ENCODE measurements at regions not wholly inside any gene's neighbourhood (a gene's known extent, or its start where the extent isn't known, plus 50 kb on each side); places are given as distances from the start of the nearest gene placed in this dataset.
"Not testable (repeated sequence)": the region's sequence is repeated elsewhere in the genome, so short reads cannot be mapped to it uniquely, and the experiment has no call there.

DNA sequence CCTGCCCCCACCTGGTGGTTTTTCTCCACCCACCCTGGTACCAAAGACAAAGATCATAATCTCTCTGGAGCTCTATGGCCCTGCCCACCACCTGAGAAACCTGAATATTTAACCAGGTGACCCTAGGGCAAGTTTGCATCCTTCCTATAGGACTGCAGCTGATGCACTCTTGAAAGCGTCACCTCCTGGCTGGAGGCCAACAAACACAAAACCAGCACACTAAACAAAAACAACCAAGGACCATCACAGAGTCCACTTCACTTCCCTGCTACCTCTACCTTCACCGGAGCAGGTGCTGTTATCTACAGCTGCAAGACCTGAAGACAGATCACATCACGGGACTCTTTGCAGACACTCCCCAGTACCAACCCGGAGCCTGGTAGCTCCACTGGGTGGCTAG is 296.7 kb upstream of the FGF13 start:
- no peak overlapping the region for H3K4me3 ChIP-seq
- H3K36me3 ChIP-seq: no peaks in the 10 kb centered on the region
- WGBS, 2 donors (ENCODE audit: low coverage in 1 of 2): 82% methylated on average over 4 of the region's 4 CpGs; no CpG with 5 or more reads in 1 of the 2 donors
- no peak for DNase-seq
- no peaks in the 10 kb centered on the region for H3K27me3 ChIP-seq
- H3K9me3 ChIP-seq: no peaks in the 10 kb centered on the region
- TF ChIP-seq POLR2AphosphoS5 (IDR thresholded peaks at IDR 0.05): no peak
- TF ChIP-seq POLR2A (IDR thresholded peaks at IDR 0.05): no peak
- TF ChIP-seq, protein P1, sequence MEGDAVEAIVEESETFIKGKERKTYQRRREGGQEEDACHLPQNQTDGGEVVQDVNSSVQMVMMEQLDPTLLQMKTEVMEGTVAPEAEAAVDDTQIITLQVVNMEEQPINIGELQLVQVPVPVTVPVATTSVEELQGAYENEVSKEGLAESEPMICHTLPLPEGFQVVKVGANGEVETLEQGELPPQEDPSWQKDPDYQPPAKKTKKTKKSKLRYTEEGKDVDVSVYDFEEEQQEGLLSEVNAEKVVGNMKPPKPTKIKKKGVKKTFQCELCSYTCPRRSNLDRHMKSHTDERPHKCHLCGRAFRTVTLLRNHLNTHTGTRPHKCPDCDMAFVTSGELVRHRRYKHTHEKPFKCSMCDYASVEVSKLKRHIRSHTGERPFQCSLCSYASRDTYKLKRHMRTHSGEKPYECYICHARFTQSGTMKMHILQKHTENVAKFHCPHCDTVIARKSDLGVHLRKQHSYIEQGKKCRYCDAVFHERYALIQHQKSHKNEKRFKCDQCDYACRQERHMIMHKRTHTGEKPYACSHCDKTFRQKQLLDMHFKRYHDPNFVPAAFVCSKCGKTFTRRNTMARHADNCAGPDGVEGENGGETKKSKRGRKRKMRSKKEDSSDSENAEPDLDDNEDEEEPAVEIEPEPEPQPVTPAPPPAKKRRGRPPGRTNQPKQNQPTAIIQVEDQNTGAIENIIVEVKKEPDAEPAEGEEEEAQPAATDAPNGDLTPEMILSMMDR (IDR thresholded peaks at IDR 0.05): no peak
- TF ChIP-seq EP300 (IDR thresholded peaks at IDR 0.05; ENCODE audit: low read depth): no peak
- H3K27ac ChIP-seq: no peak overlapping the region
- in situ Hi-C loops (cut with MboI; ENCODE audit: low pct_ligation_motif_present in 1 of 4, low pct_unique_long_range_greater_than_20kb in 1 of 4, low sequenced_read_pairs in 3 of 4) (no loop called here), intact Hi-C loops (cut with DNase I; ENCODE audit: low total_unique reads) (no loop called here)
- no peaks in the 10 kb centered on the region for H3K4me1 ChIP-seq

DNA sequence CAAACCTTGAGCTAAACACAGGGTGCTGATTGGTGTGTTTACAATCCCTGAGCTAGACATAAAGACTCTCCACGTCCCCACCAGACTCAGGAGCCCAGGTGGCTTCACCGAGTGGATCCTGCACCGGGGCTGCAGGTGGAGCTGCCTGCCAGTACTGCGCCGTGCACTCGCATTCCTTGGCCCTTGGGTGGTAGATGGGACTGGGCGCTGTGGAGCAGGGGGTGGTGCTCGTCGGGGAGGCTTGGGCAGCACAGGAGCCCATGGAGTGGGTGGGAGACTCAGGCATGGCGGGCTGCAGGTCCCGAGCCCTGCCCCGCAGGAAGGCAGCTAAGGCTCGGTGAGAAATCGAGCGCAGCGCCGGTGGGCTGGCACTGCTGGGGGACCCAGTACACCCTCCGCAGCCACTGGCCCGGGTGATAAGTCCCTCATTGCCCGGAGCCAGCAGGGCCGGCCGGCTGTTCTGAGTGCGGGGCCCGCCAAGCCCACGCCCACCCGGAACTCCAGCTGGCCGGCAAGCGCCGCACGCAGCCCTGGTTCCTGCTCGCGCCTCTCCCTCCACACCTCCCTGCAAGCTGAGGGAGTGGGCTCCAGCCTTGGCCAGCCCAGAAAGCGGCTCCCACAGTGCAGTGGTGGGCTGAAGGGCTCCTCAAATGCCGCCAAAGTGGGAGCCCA is 292.5 kb upstream of the FGF13 start:
- H3K36me3 ChIP-seq; DNase-seq; H3K27ac ChIP-seq; H3K4me3 ChIP-seq; H3K27me3 ChIP-seq; H3K9me3 ChIP-seq; H3K4me1 ChIP-seq; in situ Hi-C loops (cut with MboI; ENCODE audit: low pct_ligation_motif_present in 1 of 4, low pct_unique_long_range_greater_than_20kb in 1 of 4, low sequenced_read_pairs in 3 of 4); intact Hi-C loops (cut with DNase I; ENCODE audit: low total_unique reads): not testable (repeated sequence)
- WGBS, 2 donors (ENCODE audit: low coverage in 1 of 2): 91% methylated on average over 24 of the region's 34 CpGs; no CpG with 5 or more reads in 1 of the 2 donors

DNA sequence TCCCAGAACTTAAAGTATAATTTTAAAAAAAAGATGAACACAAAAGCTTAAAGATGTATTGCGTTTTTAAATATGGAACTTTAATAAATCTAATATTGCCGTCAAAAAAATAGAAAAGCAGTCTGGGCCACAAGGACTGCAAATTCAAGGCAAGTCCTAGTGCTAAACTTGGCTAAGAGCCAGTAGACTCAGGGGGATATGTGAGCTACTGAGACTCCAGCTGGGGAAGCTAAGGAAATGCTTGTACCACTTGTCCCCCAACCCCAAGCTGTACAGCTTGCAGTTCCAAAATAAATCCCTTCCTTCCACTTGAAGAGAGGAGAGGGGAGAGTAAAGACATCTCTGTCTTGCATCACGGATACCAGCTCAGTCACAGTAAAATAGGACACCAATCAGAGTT is 290.8 kb upstream of the FGF13 start:
- 80% methylated on average over 3 of the region's 3 CpGs; no CpG with 5 or more reads in 1 of the 2 donors for WGBS, 2 donors (ENCODE audit: low coverage in 1 of 2)

DNA sequence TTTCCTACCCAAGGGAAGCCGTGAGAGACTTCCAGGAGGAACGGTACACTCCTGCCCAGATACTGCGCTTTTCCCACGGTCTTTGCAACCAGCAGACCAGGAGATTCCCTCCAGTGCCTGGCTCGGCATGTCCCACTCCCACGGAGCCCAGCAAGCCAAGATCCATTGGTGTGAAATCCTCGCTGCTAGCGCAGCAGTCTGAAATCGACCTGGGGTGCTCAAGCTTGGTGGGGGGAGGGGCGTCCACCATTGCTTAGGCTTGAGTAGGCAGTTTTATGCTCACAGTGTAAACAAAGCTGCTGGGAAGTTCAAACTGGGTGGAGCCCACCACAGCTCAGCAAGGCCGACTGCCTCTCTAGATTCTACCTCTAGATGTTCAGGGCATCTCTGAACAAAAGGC is 284.8 kb upstream of the FGF13 start:
- no peak for DNase-seq
- Histone ChIP-seq H3K4me3 (no peak overlapping the region), H3K9me3 (no peaks in the 10 kb centered on the region), H3K4me1 (no peaks in the 10 kb centered on the region), H3K27ac (no peak overlapping the region), H3K27me3 (no peaks in the 10 kb centered on the region), H3K36me3 (no peaks in the 10 kb centered on the region)
- no peak for TF ChIP-seq EP300 (IDR thresholded peaks at IDR 0.05; ENCODE audit: low read depth)
- TF ChIP-seq POLR2AphosphoS5 (IDR thresholded peaks at IDR 0.05): no peak
- TF ChIP-seq POLR2A (IDR thresholded peaks at IDR 0.05): no peak
- TF ChIP-seq, protein P1 (IDR thresholded peaks at IDR 0.05): no peak
- 74% methylated on average over 11 of the region's 11 CpGs; no CpG with 5 or more reads in 1 of the 2 donors for WGBS, 2 donors (ENCODE audit: low coverage in 1 of 2)
- intact Hi-C loops (cut with DNase I; ENCODE audit: low total_unique reads): no loop called here
- in situ Hi-C loops (cut with MboI; ENCODE audit: low pct_ligation_motif_present in 1 of 4, low pct_unique_long_range_greater_than_20kb in 1 of 4, low sequenced_read_pairs in 3 of 4): no loop called here

More for the DNA sequence above, 290.8 kb upstream of the FGF13 start:
- no peak overlapping the region for H3K27ac ChIP-seq
- H3K9me3 ChIP-seq: no peaks in the 10 kb centered on the region
- intact Hi-C loops (cut with DNase I; ENCODE audit: low total_unique reads): no loop called here
- no peaks in the 10 kb centered on the region for H3K4me1 ChIP-seq
- no peaks in the 10 kb centered on the region for H3K36me3 ChIP-seq
- DNase-seq: no peak
- H3K4me3 ChIP-seq: no peak overlapping the region
- no peaks in the 10 kb centered on the region for H3K27me3 ChIP-seq
- TF ChIP-seq POLR2A (IDR thresholded peaks at IDR 0.05): no peak
- no peak for TF ChIP-seq EP300 (IDR thresholded peaks at IDR 0.05; ENCODE audit: low read depth)
- TF ChIP-seq, protein P1 (IDR thresholded peaks at IDR 0.05): no peak
- in situ Hi-C loops (cut with MboI; ENCODE audit: low pct_ligation_motif_present in 1 of 4, low pct_unique_long_range_greater_than_20kb in 1 of 4, low sequenced_read_pairs in 3 of 4): no loop called here

DNA sequence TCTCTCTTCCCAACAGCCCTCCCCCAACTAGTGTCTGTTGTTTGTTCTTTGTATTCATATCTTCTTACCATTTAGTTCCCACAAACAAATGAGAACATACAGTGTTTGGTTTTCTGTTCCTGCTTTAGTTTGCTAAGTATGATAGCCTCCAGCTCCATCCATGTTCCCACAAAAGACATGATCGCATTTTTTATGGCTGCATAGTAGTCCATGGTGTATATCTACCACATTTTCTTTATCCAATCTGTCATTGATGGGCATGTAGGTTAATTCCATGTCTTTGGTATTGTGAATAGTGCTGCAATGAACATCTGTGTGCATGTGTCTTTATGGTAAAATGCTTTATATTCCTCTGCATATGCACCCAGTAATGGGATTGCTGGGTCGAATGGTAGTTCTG is 283.9 kb upstream of the FGF13 start:
- H3K4me3 ChIP-seq: no peak overlapping the region
- no peak for DNase-seq
- 80% methylated on average over 2 of the region's 2 CpGs; no CpG with 5 or more reads in 1 of the 2 donors for WGBS, 2 donors (ENCODE audit: low coverage in 1 of 2)
- H3K36me3 ChIP-seq: no peaks in the 10 kb centered on the region
- intact Hi-C loops (cut with DNase I; ENCODE audit: low total_unique reads): no loop called here
- no peak overlapping the region for H3K27ac ChIP-seq
- TF ChIP-seq POLR2A (IDR thresholded peaks at IDR 0.05): no peak
- TF ChIP-seq POLR2AphosphoS5 (IDR thresholded peaks at IDR 0.05): no peak
- TF ChIP-seq, protein P1 (IDR thresholded peaks at IDR 0.05): no peak
- TF ChIP-seq EP300 (IDR thresholded peaks at IDR 0.05; ENCODE audit: low read depth): no peak
- no peaks in the 10 kb centered on the region for H3K4me1 ChIP-seq
- H3K27me3 ChIP-seq: no peaks in the 10 kb centered on the region
- no peaks in the 10 kb centered on the region for H3K9me3 ChIP-seq
- in situ Hi-C loops (cut with MboI; ENCODE audit: low pct_ligation_motif_present in 1 of 4, low pct_unique_long_range_greater_than_20kb in 1 of 4, low sequenced_read_pairs in 3 of 4): no loop called here

DNA sequence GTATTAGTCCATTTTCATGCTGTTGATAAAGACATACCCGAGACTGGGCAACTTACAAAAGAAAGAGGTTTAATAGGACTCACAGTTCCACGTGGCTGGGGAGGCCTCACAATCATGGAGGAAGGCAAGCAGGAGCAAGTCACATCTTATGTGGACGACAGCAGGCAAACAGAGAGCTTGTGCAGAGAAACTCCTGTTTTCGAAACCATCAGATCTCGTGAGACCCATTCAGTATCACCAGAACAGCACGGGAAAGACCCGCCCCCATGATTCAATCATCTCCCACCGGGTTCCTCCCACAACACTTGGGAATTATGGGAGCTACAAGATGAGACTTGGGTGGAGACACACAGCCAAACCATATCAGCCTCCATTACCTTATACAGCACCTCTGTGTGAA is 278.9 kb upstream of the FGF13 start:
- H3K9me3 ChIP-seq; H3K4me3 ChIP-seq; DNase-seq; intact Hi-C loops (cut with DNase I; ENCODE audit: low total_unique reads); in situ Hi-C loops (cut with MboI; ENCODE audit: low pct_ligation_motif_present in 1 of 4, low pct_unique_long_range_greater_than_20kb in 1 of 4, low sequenced_read_pairs in 3 of 4); H3K27me3 ChIP-seq; H3K4me1 ChIP-seq; H3K27ac ChIP-seq; H3K36me3 ChIP-seq: not testable (repeated sequence)
- 36 to 60% methylated on average over 2 to 8 of the region's 8 CpGs for WGBS, 2 donors (ENCODE audit: low coverage in 1 of 2)

Data from transverse colon (tissue), 4 donors.